Stimulated activated CD4-positive, alpha-beta T cell treated with anti-CD3 and anti-CD28 coated beads, TNF-alpha, amount 100 ng/mL, for 1 hour (primary cell): ENCODE measurements at regions not wholly inside any gene's neighbourhood (a gene's known extent, or its start where the extent isn't known, plus 50 kb on each side); places are given as distances from the start of the nearest gene placed in this dataset.

Source experiments
- DNase-seq, 3 donors: peaks; one replicate each; pipeline ENCODE4 v3.0.0-alpha.2; 2020; ENCODE audit warnings: low read depth in 3 of 3, low spot score in 1 of 3

- no peak for DNase-seq
Observed at GRCh38 chr13:29664591-29664990, 69.1 kb upstream of the SLC7A1 start.

- DNase-seq: no peak
Observed at GRCh38 chr13:29654843-29655547, 59.5 kb upstream of the SLC7A1 start.

- no peak for DNase-seq
Observed at GRCh38 chr13:29654384-29654783, 58.9 kb upstream of the SLC7A1 start.

- DNase-seq: no peak
Observed at GRCh38 chr13:29648760-29649159, 53.3 kb upstream of the SLC7A1 start.
